GM19240 (cell line): ENCODE measurements at regions not wholly inside any gene's neighbourhood (a gene's known extent, or its start where the extent isn't known, plus 50 kb on each side); places are given as distances from the start of the nearest gene placed in this dataset.
"Not testable (repeated sequence)": the region's sequence is repeated elsewhere in the genome, so short reads cannot be mapped to it uniquely, and the experiment has no call there.

Experiments
- DNase-seq: peaks from one replicate; pipeline ENCODE4 v3.0.0; 2011; ENCODE audit warnings: low spot score; ENCODE audit not compliant: insufficient read length

DNA sequence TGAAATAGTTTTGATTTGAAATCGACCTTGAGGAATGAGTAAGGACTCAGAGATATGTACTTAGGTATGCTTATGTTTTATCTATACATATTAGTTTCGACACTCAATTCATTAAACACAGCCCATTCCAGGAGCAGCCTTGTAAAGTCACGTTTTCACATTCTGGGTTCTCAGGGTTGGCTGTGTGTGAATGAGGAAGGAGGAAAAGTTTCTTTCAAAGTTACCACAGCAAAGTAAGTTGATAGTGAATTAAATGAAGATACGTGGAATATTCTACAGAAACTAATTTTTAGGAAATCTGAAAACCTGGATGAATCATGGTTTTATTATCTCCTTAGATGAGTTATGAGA, 133.5 kb downstream of the C3orf38 start:
- DNase-seq: no peak

DNA sequence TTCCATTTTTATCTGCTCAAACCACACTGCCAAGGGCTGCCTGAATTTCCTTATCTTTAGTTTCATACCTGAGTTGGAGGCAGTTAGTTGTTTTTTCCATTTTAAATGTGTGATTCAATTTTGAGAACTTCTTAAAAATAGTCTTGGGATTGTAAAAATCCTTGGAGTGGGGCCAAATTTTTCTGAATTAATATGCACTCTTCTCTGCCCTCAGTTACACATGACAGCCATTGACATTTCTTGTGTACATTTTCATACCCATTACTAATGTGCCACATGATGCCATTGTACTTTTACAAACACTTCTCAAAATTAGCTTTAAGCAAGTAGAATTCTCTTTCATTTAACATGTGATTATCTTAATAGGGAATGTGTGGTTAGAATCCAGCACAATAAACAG, 141.7 kb downstream of the C3orf38 start:
- no peak for DNase-seq

DNA sequence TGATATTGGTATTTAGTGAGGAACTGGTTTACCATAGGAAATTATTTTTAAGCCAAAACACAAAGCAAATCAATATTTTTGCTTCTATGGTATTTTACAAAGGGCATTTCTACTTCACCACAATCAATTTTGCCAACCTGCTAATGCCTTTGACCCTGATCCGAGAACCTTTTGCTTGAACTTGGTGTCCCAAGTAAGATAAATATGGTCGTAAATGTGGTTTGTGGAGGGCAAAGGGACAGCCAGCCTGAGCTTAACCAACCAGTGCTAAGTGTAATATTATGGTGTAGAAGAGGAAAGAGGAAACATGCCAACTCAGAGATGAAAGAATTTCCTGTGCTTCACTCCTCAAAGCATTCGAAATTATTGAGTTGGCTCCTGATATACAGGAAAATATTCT, 148.4 kb downstream of the C3orf38 start:
- DNase-seq: no peak

DNA sequence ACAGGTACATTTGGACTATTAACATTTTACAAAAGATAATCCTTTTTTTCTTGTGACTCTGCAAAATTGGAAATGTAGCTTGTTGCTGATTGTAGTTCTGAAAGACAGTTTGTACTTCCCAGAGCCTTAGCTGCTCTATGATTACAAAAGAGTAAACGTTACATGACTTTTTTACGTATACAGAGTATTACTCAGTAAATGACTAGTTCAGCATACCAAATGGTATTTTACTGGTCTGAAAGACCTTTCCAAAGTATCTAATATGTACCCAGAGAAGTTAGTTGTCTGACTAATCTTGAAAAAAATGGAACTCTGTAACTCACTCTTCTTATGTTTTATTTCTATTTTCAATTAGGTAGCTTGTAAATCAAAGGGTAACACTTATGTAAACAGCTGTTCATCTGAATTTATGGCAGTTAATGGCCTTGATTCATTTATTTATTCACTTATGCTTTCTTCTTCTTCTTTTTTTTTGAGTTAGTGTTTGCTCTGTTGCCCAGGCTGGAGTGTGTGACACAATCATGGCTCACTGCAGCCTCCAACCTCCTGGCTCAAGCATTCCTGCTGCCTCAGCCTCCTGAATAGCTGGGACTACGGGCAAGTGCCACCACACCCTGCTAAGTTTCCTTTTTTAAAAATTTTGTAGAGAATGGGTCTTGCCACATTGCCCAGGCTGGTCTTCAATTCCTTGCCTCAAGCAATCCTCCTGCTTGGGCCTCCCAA, 151.7 kb downstream of the C3orf38 start:
- DNase-seq: no peak

DNA sequence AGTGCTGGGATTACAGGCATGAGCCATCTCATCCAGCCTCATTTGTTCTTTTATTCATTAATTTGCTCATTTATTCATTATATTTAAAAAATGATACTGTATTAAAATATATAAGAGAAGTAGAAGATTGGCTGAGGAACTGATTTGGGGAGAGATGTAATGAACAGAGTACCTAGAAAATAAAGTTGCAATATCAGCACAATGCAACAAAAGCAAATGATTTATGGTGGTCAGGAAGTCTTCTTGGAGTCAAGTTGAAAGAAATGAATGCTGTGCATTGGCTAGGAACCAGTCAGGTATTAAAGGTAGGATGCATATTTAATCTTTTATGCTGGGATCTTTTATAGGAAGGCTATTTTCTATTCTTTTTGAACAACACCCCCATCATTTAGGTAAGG, 152.2 kb downstream of the C3orf38 start:
- DNase-seq: no peak

DNA sequence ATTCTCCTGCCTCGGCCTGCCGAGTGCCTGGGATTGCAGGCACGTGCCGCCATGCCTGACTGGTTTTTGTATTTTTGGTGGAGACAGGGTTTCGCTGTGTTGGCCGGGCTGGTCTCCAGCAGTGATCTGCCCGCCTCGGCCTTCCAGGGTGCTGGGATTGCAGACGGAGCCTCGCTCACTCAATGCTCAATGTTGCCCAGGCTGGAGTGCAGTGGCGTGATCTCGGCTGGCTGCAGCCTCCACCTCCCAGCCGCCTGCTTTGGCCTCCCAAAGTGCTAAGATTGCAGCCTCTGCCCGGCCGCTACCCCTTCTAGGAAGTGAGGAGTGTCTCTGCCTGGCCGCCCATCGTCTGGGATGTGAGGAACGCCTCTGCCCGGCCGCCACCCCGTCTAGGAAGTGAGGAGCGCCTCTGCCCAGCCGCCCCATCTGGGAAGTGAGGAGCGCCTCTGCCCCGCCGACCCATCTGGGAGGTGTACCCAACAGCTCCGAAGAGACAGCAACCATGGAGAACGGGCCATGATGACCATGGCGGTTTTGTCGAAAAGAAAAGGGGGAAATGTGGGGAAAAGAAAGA, 153.7 kb downstream of the C3orf38 start:
- not testable (repeated sequence) for DNase-seq

DNA sequence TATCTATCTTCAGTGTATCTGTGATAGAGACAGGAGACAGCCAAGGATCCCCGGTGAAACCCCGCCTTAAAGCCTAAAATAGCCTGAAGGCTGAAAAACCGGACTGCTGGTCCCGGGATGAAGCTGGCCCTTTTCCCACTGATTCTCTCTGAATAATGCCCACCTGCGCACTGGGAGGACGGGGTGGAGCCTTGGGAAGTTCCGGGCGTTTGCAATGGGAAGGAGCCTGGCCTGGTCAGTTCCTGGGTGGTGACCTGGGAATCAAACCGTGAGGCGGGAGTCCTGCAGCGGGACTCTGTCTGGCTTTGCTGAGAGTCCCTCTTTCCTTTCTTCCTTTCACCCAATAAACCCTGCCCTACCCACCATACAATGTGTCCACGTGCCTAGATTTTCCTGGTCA, 157.9 kb downstream of the C3orf38 start:
- no peak for DNase-seq

DNA sequence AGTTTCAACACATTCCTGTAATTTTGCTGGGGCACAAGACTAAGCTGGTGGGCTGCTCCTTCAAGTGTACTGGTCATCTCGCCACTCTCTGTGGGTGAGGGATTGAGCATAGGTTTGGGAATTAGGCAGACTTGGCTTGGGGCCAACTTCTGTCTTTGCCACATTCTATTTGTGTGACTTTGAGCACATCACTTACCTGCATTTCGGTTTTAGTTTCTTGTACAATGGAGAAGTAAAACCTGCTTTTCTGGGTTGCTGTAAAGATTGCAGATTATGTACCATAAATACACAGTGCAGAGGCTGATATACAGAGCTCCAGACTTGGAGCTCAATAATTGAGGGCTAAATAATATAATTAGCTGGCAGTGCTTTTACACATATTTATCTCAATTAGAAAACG, 162.1 kb downstream of the C3orf38 start:
- DNase-seq: no peak

DNA sequence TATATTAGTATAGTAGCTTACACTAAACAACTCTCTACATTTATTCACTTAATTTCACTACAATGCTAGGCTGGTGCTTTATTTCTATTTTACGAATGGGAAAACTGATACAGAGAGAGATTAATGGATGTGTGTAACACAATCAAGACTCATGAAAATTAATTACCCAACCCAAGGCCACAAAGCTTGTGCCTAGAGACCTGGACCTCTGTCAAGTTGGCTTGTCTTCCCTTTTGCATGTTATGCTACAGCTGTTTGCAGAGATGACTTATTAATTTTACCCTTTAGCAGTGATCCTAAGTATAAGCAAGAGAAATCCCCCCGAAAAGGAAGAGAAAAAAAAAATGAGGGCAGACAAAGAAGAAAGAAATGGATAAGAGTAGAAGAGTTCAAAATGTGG, 162.5 kb downstream of the C3orf38 start:
- DNase-seq: no peak

DNA sequence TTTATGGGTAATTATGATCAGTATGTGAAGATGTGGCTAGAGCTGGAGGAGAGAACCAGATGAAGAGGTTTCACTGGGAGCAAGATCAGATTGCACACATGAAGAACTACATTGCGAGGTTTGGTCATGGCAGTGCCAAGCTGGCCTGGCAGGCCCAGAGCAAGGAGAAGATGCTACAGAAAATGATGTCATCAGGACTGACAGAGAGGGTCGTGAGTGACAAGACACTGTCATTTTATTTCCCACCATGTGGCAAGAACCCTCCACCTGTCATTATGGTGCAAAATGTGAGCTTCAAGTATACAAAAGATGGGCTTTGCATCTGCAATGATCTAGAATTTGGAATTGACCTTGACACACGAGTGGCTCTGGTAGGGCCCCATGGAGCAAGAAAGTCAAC, 168.3 kb downstream of the C3orf38 start:
- no peak for DNase-seq

DNA sequence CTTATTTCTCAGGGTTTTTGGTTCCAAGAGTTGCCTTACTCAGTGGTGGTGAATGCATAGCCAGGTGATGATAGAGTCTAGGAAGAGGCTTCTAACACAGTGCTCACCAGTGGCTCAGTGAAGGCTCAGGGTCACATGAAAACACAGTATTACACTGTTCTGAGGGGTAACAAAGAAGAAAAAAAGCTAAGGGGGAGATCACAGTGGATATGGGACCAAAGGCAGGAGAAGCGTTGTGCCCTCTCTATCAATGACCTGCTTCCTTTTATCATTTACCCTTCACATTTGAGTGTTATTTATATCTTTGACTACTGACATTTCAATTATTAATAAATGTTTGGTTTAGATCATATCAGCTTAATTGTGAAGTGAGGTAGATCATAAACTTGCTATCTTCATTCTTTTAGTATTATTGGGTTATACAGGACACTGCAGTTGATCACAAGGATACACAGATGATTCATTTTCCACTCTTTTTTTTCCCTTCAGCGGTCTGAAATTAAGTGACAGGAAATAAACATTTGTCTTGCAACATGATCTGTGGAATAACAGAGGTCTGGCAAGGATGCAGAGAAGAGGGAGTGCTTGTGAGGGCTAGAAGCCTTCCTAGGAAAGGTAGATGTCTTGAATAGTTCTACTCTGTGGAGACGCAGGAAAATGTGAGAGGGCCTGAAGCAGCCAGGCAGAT, 171.7 kb downstream of the C3orf38 start:
- no peak for DNase-seq

DNA sequence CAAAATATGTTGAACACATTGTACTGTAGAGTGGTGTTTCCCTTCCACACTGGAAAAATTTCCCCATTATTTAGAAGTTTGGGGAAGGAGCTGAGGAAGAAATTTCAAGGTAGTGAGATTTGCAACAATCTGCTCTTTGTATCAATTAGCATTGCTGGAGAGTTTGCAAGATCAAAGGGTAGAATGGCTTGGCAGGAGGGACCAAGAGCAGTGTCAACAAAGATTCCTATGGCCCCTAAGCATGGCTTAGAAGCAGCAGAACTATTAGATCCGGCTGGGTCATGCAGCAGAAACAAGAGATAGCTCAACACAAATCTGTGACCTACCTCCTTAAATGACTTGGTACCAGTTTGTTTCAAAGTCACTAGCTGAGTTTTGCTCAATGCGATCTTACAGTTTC, 175.0 kb downstream of the C3orf38 start:
- no peak for DNase-seq

DNA sequence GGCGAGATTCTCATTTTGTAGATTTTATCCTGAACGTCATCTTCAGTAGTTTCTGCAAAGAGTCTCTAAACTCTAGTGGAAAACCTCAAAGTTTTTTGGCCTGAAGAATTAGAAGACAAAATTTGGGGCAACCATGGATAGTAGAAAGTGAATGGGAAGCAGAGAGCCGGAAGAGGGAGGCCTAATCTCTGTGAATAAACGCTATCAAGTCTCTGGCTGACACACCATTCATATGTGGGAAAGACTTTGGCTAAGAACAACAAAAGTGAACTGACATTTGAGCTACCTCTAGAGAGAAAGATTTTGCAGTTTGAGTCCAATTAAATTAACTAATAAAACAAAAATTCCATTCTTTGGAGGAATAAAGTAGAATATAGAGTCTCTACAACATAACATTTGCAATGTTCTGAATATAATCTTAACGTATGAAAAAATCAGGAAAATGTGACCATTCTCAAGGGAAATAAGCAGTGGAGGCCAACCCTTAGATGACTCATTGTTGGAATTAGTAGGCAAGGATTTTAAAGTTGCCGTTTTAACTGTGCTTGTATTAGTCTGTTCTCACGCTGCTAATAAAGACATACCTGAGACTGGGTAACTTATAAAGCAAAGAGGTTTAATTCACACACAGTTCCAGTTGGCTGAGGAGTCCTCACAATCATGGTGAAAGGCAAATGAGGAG, 184.6 kb downstream of the C3orf38 start:
- DNase-seq: no peak

DNA sequence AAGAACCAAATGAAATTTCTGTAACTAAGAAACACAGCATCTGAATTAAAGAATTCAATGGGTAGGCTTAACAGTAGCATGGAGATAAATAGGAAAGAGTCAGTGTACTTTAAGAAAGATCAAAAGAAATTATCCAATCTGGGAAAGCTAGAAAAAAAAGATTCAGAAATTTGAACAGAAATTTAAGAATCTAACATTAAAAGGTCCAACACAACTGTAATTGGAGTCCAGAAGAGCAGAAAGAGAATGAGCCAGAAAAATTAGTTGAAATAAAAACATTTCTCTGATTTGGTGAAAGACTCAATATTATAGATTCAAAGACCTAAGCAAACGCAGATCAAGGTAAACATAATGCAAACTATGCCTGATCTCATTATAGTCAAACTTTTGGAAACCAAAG, 187.1 kb downstream of the C3orf38 start:
- no peak for DNase-seq

DNA sequence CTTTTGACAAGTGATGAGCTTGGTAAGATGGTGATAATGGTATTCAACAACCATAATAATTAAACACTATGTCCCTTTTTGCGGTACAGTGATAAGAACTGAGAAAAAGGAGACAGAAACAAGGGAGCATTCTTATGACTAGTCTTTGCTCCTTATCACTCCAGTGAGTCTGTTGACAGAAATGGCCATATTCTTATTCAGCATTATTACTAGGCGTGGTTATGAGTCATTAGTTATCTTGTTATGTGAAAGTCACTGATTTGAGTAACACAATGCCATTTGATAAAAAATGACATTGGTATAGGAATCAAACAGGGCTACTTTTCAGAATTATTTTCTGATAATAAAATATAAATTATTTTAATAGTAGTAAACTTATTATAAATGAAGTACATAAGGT, 193.5 kb downstream of the C3orf38 start:
- no peak for DNase-seq

DNA sequence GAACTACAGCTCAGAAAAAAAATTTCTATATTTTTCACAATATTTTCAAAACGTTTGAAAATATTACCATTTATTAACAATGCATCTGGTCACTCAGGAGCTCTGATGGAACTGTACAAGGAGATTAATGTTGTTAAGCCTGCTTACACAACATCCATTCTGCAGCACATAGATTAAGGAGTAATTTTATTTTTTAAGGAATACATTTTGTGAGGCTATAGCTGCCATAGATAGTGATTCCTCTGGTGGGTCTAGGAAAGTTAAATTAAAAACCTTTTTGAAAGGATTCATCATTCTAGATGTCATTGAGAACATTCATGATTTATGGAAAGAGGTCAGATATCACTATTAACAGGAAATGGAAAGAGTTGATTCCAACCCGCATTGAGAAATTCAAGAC, 196.9 kb downstream of the C3orf38 start:
- DNase-seq: no peak

DNA sequence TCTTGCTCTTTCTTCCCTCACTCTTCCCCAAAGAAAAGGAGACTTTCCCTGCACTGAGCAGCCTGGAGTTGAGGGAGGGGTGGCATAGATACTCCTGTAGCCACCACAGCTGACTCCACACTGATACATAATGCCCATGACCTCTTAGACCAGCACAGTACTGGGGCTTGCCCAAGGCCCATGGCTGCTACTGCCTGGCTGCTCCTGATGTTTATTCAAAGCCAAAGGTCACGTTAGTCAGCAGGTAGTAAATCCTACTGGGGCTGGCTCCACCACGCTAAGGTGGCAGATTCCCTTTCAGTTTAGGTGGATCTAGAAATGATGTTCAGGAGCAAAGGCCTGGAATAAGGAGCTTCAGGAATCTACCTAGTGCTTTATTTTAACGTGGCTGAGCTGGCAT, 212.7 kb downstream of the C3orf38 start:
- no peak for DNase-seq

DNA sequence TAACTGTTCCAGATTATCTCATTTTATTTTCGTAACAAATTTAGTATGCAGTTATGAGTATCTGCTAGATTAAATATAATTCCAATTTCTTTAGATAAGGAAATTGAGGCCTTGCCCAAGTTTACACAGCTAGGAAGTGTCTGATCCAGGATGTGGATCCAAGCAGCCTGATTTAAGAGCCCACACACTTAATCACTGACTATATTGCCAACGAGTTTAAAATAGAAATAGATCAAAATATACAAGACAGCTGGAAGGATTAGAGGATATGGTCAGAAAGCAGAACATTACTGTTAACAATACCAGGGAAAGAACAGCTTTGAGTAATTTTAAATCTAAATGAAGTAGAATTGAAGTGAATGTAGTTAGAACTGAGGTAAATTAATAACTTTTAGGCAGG, 215.2 kb downstream of the C3orf38 start:
- no peak for DNase-seq

DNA sequence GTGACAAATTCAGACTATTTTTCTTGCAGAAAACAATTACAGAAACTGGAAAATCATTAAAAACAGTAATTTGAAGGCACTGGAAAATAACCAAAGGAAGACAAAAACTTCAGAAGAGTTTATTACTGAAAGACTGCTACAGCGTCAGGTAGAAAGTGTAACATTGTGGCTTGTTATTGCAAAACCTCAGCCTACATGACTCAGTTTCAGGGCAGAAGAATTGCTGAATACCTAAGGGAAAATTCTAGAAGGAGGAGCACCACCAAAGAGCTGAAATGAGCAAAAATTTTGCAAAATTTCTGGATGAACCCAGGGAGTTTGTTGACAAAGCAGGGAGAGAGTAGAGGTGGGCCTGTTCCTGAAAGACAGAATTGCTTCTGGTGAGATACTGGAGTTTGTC, 219.6 kb downstream of the C3orf38 start:
- DNase-seq: no peak

DNA sequence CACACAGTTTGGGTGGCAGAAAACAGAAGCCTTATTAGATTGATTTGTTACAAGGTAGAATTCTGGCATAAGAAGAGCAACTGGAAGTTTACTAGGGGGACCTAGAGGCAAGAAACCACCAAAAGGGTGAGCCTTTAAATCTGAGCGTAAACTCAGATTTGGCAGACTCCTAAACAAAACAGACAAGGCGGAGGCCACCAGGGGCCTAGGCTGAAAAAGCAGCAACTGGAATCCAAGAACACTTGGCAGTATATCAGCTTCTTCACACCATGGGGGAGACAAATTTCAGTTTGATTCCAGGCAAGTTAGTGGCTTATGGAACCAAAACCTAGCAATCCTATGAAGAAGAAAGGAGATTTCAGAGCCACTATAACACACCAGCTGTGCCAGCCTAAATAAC, 220.0 kb downstream of the C3orf38 start:
- DNase-seq: no peak

DNA sequence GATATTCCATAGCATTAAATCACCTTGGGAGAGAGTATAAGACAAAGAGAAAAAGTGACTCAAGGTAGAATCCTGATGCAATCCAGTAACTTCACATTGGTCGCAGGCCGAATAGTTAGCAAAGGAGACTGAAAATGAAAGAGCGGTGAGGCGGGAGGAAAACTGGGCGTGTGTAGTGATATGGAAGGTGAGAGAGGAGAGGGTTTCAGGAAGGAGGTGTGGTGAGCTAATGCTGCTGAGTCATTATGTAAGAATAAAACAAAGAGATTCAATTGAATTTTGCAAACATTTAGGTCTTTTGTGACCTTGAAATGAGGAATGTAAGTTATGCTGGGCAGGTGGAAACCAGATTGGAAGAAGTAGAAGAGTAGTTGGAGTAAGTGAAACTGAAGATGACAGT, 235.3 kb downstream of the C3orf38 start:
- DNase-seq: no peak

DNA sequence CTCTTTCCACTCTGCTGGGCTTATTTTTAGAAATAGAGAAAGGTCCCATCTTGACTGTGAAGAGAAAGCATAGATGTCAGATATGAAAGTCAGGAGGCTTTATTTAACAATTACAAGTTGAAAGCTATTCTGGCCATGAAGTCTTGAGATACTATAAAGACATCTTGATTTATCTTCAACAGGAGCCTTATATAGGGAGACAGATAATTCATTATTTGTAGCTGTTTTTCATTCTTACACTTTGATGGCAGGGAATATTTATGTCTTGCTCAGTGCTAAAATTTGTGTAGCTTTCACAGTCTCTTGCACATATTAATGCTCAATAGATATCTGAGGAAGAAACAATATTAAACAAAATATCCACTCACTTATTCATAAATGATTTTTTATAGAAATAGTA, 248.8 kb downstream of the C3orf38 start:
- no peak for DNase-seq

DNA sequence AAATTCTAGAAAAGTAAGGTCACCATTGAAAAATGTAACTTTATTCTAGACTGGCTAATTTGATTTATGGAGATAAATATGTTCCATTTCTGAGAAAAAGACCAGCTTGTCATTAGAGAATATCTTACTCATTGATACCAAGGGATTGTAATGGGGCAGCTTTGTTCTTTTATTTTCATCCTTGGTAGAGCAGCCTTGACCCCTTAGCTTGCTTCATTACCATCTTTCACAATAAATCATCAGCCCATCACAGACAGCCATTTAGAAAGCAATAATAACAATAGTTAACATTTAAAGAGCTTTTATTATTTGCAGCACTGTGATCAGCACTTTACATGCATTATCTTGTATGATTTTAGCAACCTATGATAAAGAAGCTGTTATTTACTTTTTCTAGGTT, 253.6 kb downstream of the C3orf38 start:
- no peak for DNase-seq
